Mucosa of rectum (tissue), 2 donors: ENCODE measurements at regions not wholly inside any gene's neighbourhood (a gene's known extent, or its start where the extent isn't known, plus 50 kb on each side); places are given as distances from the start of the nearest gene placed in this dataset.

Experiments
- H3K27ac ChIP-seq, 2 donors: one replicate each; pipeline ENCODE4 v1.7.0; 2013; ENCODE audit warnings: inconsistent platforms in 2 of 2, low read depth in 2 of 2, low read length in 2 of 2
- H3K27me3 ChIP-seq, 2 donors: one replicate each; pipeline ENCODE4 v1.7.0; 2013; ENCODE audit warnings: low read length in 2 of 2; ENCODE audit not compliant: control insufficient read depth in 2 of 2, insufficient read depth in 2 of 2
- H3K36me3 ChIP-seq, 2 donors: one replicate each; pipeline ENCODE4 v1.7.0; 2013; ENCODE audit warnings: low read length in 2 of 2; ENCODE audit not compliant: control insufficient read depth in 2 of 2, insufficient read depth in 2 of 2
- H3K4me1 ChIP-seq, 2 donors: one replicate each; pipeline ENCODE4 v1.7.0; 2013; ENCODE audit warnings: low read length in 2 of 2, mild to moderate bottlenecking in 1 of 2; ENCODE audit not compliant: control insufficient read depth in 2 of 2, insufficient read depth in 2 of 2
- H3K4me3 ChIP-seq, 2 donors: one replicate each; pipeline ENCODE4 v1.7.0; 2013; ENCODE audit warnings: low read length in 2 of 2
- H3K9ac ChIP-seq, 2 donors: one replicate each; pipeline ENCODE4 v1.7.0; 2013; ENCODE audit warnings: low read length in 2 of 2, low read depth in 1 of 2, mild to moderate bottlenecking in 1 of 2
- H3K9me3 ChIP-seq, 2 donors: one replicate each; pipeline ENCODE4 v1.7.0; 2013; ENCODE audit warnings: low read length in 2 of 2; ENCODE audit not compliant: control insufficient read depth in 2 of 2
- donor health status: healthy.
- donor health status: Normal muscosa, but diverticular disease.

DNA sequence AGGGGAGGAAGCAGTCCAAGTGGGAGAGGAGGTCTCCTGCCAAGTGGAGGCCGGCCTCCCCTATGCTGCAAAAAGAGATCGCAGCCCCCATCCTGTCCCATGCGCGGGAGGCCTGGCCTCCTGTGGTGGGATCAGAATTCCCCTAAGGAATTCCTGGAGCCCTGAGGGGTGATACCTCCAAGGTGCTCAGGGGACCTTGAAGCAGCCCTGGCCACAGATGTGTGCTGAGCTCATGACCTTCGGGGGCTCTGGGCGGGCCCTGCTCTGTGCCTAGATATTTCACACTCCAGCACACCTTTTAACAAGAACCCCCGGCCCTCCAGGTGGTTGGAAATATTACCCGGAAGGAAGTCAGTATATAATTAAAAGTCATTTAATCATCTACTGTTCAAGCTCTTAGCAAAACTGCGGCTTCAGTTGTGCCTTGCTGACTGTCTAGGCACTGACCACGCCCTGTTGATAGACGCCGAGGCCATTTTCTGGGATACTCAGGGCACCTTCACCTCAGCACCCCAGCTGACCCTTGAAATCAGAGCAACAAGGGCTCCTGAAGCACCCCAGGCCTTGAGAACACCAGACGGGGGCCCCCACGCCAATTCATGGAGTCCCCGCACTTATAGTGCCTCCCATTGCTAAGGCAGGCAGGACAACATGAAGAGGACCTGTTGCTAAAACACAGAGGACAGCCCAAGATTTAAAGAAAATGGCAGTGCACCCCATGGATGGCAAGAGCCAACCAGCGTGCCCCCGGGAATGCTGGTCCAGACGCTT is 119.1 kb downstream of the NDUFA10 start:
- Histone ChIP-seq H3K27me3 (no peaks in the 10 kb centered on the region), H3K9ac (no peak overlapping the region), H3K9me3 (no peaks in the 10 kb centered on the region), H3K27ac (no peak overlapping the region), H3K36me3 (no peaks in the 10 kb centered on the region), H3K4me3 (no peak overlapping the region), H3K4me1 (no peaks in the 10 kb centered on the region)

DNA sequence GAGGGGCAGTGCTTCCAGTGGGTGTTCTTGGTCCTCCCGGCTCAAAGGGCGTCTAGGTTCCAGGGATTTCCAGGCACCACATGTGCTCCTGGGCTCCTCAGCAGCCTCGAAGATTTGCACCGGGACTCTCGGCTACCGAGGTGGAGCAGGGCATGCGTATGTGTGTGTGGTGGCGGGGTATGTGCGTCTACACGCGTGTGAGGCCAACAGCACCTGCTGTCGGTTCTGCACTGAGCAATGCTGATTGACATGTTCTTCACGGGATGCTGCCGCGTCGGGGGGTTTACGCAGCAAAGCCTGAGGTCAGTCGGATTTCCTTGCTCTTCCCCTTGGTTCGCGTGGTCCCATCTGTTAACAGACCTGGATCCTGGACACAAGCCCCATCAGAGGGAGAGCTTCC is 119.8 kb downstream of the NDUFA10 start:
- H3K4me3 ChIP-seq = no peak overlapping the region
- no peak overlapping the region for H3K9ac ChIP-seq
- H3K9me3 ChIP-seq = no peaks in the 10 kb centered on the region
- H3K27me3 ChIP-seq = no peaks in the 10 kb centered on the region
- H3K27ac ChIP-seq = no peak overlapping the region
- H3K4me1 ChIP-seq = no peaks in the 10 kb centered on the region
- no peaks in the 10 kb centered on the region for H3K36me3 ChIP-seq

- no peaks in the 10 kb centered on the region for H3K9me3 ChIP-seq
- H3K36me3 ChIP-seq = no peaks in the 10 kb centered on the region
- no peaks in the 10 kb centered on the region for H3K4me1 ChIP-seq
- H3K27ac ChIP-seq = no peak overlapping the region
- no peaks in the 10 kb centered on the region for H3K27me3 ChIP-seq
- H3K4me3 ChIP-seq = no peak overlapping the region
- no peak overlapping the region for H3K9ac ChIP-seq
Observed at GRCh38 chr2:239904496-239904895, 120.6 kb downstream of the NDUFA10 start.

GRCh38 chr2:239903803-239904202 is 121.3 kb downstream of the NDUFA10 start:
- no peaks in the 10 kb centered on the region for H3K4me1 ChIP-seq
- H3K27ac ChIP-seq = no peak overlapping the region
- no peak overlapping the region for H3K4me3 ChIP-seq
- no peaks in the 10 kb centered on the region for H3K9me3 ChIP-seq
- H3K9ac ChIP-seq = no peak overlapping the region
- no peaks in the 10 kb centered on the region for H3K27me3 ChIP-seq
- H3K36me3 ChIP-seq = no peaks in the 10 kb centered on the region

- Histone ChIP-seq H3K27ac (no peak overlapping the region), H3K4me3 (no peak overlapping the region), H3K27me3 (no peaks in the 10 kb centered on the region), H3K4me1 (no peaks in the 10 kb centered on the region), H3K9ac (no peak overlapping the region), H3K9me3 (no peaks in the 10 kb centered on the region), H3K36me3 (no peaks in the 10 kb centered on the region)
Observed at GRCh38 chr2:239903210-239903609, 121.9 kb downstream of the NDUFA10 start.

- Histone ChIP-seq H3K4me3 (no peak overlapping the region), H3K27me3 (no peaks in the 10 kb centered on the region), H3K9ac (no peak overlapping the region)
Observed at GRCh38 chr2:239902749-239903201, 122.4 kb downstream of the NDUFA10 start.

GRCh38 chr2:239898292-239898925 is 126.7 kb downstream of the NDUFA10 start:
- Histone ChIP-seq H3K27me3 (peaks cover 0 to 2% of the 10 kb centered on the region in 2 donors), H3K9me3 (no peaks in the 10 kb centered on the region), H3K9ac (no peak overlapping the region), H3K4me1 (no peaks in the 10 kb centered on the region), H3K27ac (no peak overlapping the region), H3K36me3 (no peaks in the 10 kb centered on the region), H3K4me3 (no peak overlapping the region)

More at GRCh38 chr2:239902749-239903201, 122.4 kb downstream of the NDUFA10 start:
- Histone ChIP-seq H3K4me1 (no peaks in the 10 kb centered on the region), H3K27ac (no peak overlapping the region), H3K9me3 (no peaks in the 10 kb centered on the region), H3K36me3 (no peaks in the 10 kb centered on the region)

DNA sequence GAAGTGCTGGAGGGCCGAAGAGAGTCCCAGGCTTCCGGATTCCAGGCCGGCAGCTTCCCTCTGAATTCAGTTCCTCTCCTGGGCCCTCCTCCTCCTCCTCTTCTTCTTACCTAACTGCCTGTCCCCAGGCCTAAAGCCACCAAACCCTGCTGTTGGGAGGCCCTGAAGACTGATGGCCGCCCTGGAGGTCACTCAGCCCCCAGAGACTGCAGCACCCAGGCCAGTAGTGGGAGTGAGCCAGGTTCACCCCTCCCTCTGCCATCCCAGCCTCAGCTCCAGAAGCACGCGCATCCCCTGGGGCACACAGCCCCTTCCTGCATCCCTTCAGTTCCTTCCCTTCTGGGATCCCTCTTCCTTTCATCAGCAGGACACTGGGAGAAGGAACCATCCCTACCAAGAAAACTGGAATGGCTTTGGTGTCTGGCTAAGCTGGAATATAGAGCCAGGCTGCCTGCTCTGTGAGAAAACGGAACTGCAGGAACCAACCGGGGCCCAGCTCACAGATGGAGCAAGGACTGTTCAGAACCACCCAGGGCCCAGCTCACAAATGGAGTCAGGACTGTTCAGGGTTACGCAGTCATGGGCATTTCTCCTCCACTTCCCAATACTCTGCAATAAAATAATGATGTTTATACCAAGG is 127.4 kb downstream of the NDUFA10 start:
- Histone ChIP-seq H3K27ac (no peak overlapping the region), H3K36me3 (no peaks in the 10 kb centered on the region), H3K9me3 (no peaks in the 10 kb centered on the region), H3K4me1 (no peaks in the 10 kb centered on the region), H3K9ac (no peak overlapping the region), H3K4me3 (no peak overlapping the region), H3K27me3 (peaks cover 0 to 2% of the 10 kb centered on the region in 2 donors)

- H3K4me3 ChIP-seq = no peak overlapping the region
- no peak overlapping the region for H3K9ac ChIP-seq
- no peak overlapping the region for H3K27ac ChIP-seq
- no peaks in the 10 kb centered on the region for H3K9me3 ChIP-seq
- H3K4me1 ChIP-seq = no peaks in the 10 kb centered on the region
- no peaks in the 10 kb centered on the region for H3K36me3 ChIP-seq
- H3K27me3 ChIP-seq = peaks cover 0 to 2% of the 10 kb centered on the region in 2 donors
Observed at GRCh38 chr2:239896075-239896474, 129.1 kb downstream of the NDUFA10 start.

- H3K27me3 ChIP-seq = peaks cover 0 to 2% of the 10 kb centered on the region in 2 donors
- H3K4me1 ChIP-seq = no peaks in the 10 kb centered on the region
- no peak overlapping the region for H3K4me3 ChIP-seq
- H3K27ac ChIP-seq = no peak overlapping the region
- H3K36me3 ChIP-seq = no peaks in the 10 kb centered on the region
- H3K9me3 ChIP-seq = no peaks in the 10 kb centered on the region
- no peak overlapping the region for H3K9ac ChIP-seq
Observed at GRCh38 chr2:239895669-239896068, 129.5 kb downstream of the NDUFA10 start.
